ENCODE measurements at regions not wholly inside any gene's neighbourhood (a gene's known extent, or its start where the extent isn't known, plus 50 kb on each side); places are given as distances from the start of the nearest gene placed in this dataset.

- H4K20me1 ChIP-seq (replicated peaks in 1 of 2; ENCODE audit: control insufficient read depth in 1 of 2, insufficient read depth in 2 of 2, low read length in 2 of 2): no peaks in the 10 kb centered on the region
- H2BK5ac ChIP-seq (ENCODE audit: low read depth, low read length): no peak overlapping the region
- H4K5ac ChIP-seq (ENCODE audit: insufficient read length, low read depth, low read length): no peak overlapping the region
- H3K56ac ChIP-seq (replicated peaks; ENCODE audit: insufficient read length, low read depth, low read length): no peak overlapping the region
- H3K27me3 ChIP-seq (replicated peaks in 1 of 4; ENCODE audit: control insufficient read depth in 3 of 4, extremely low read depth in 1 of 4, insufficient read depth in 3 of 4, low read length in 3 of 4): no peaks in the 10 kb centered on the region
- no peak overlapping the region for H3K9ac ChIP-seq (replicated peaks in 1 of 4; ENCODE audit: extremely low read depth in 1 of 4, low read depth in 3 of 4, low read length in 3 of 4)
- FAIRE-seq (no peak), DNase-seq (ENCODE audit: low read depth in 1 of 2, low spot score in 2 of 2) (no peak)
- no peak overlapping the region for H2AFZ ChIP-seq (ENCODE audit: low read length)
- H3K36me3 ChIP-seq (ENCODE audit: control insufficient read depth in 2 of 4, insufficient read depth in 4 of 4, low read length in 3 of 4): no peaks in the 10 kb centered on the region
- POLR2A ChIA-PET (ENCODE audit: partially characterized antibody): no interaction called here
- no peak overlapping the region for H3K23ac ChIP-seq (ENCODE audit: insufficient read length)
- no peak overlapping the region for H4K8ac ChIP-seq (ENCODE audit: extremely low read depth, insufficient read depth, low read length)
- no peak overlapping the region for H2BK120ac ChIP-seq (replicated peaks; ENCODE audit: low read depth, low read length)
- H3K4ac ChIP-seq (replicated peaks; ENCODE audit: insufficient read length, low read depth, low read length): no peak overlapping the region
- H3K79me2 ChIP-seq (ENCODE audit: control insufficient read depth in 1 of 2, insufficient read depth in 2 of 2, low read length in 2 of 2): peaks cover 0 to 22% of the 10 kb centered on the region in 2 experiments; a peak in 3 of 4 replicates
- H3K79me1 ChIP-seq (ENCODE audit: low read depth, low read length): no peaks in the 10 kb centered on the region
- no peak overlapping the region for H2BK15ac ChIP-seq (ENCODE audit: low read length)
- H3K4me2 ChIP-seq (ENCODE audit: insufficient read depth in 1 of 2, low read depth in 2 of 2, low read length in 2 of 2): no peak overlapping the region
- H2BK20ac ChIP-seq (ENCODE audit: low read length): no peak overlapping the region
- H3K23me2 ChIP-seq (ENCODE audit: low read depth, low read length): no peaks in the 10 kb centered on the region
- H3K27ac ChIP-seq (ENCODE audit: low read depth, low read length): no peak overlapping the region
- H3K14ac ChIP-seq (ENCODE audit: insufficient read length): no peak overlapping the region
- H2AK5ac ChIP-seq (ENCODE audit: low read depth, low read length): no peak overlapping the region
- H2BK12ac ChIP-seq (ENCODE audit: low read depth, low read length): no peak overlapping the region
- H3K9me3 ChIP-seq (ENCODE audit: insufficient read depth in 2 of 2, low read depth in 1 of 2, low read length in 1 of 2): no peaks in the 10 kb centered on the region
- no peak overlapping the region for H3K4me3 ChIP-seq (ENCODE audit: extremely low read depth in 1 of 4, insufficient read depth in 2 of 4, low read depth in 3 of 4, low read length in 4 of 4)
- peaks cover 0 to 2% (median 0%) of the 10 kb centered on the region in 4 experiments; a peak in 1 of 7 replicates for H3K4me1 ChIP-seq (replicated peaks in 1 of 4; ENCODE audit: control insufficient read depth in 3 of 4, insufficient read depth in 4 of 4, low read length in 3 of 4)
- H4K91ac ChIP-seq (replicated peaks; ENCODE audit: insufficient read length, low read length): no peak overlapping the region
- CTCF ChIA-PET (ENCODE audit: partially characterized antibody): no interaction called here
- no peak overlapping the region for H3K18ac ChIP-seq (ENCODE audit: extremely low read depth, low read length)
- no peak for TF ChIP-seq CBX5 (IDR thresholded peaks at IDR 0.05; ENCODE audit: low read depth, low read length)
- no peak for TF ChIP-seq TBP (IDR thresholded peaks at IDR 0.05; ENCODE audit: low read depth, low read length)
- no peak for TF ChIP-seq EZH2 (IDR thresholded peaks at IDR 0.05; ENCODE audit: low read depth, low read length, severe bottlenecking)
- TF ChIP-seq BCL11A (IDR thresholded peaks at IDR 0.05; ENCODE audit: low read depth in 2 of 2, low read length in 2 of 2): no peak
- no peak for TF ChIP-seq RFX5 (IDR thresholded peaks at IDR 0.05; ENCODE audit: borderline replicate concordance, low read depth, low read length)
- TF ChIP-seq, protein P1, sequence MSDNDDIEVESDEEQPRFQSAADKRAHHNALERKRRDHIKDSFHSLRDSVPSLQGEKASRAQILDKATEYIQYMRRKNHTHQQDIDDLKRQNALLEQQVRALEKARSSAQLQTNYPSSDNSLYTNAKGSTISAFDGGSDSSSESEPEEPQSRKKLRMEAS (IDR thresholded peaks at IDR 0.05): no peak
- no peak for TF ChIP-seq NRF1 (IDR thresholded peaks at IDR 0.05; ENCODE audit: low read depth, low read length)
- no peak for TF ChIP-seq KDM5A (IDR thresholded peaks at IDR 0.05; ENCODE audit: low read length)
- TF ChIP-seq HDAC2 (IDR thresholded peaks at IDR 0.05; ENCODE audit: borderline replicate concordance in 1 of 2, low read depth in 2 of 2, low read length in 2 of 2): no peak
- TF ChIP-seq POU5F1 (IDR thresholded peaks at IDR 0.05; ENCODE audit: low read depth, low read length): no peak
- TF ChIP-seq USF2 (IDR thresholded peaks at IDR 0.05; ENCODE audit: low read length): no peak
- no peak for TF ChIP-seq ASH2L (IDR thresholded peaks at IDR 0.05; ENCODE audit: low read length)
- no peak for TF ChIP-seq CBX8 (IDR thresholded peaks at IDR 0.05; ENCODE audit: borderline replicate concordance, low read depth, low read length)
- no peak for TF ChIP-seq TAF7 (optimal IDR thresholded peaks at IDR 0.05; ENCODE audit: borderline replicate concordance, low read depth, low read length)
- TF ChIP-seq GTF2F1 (IDR thresholded peaks at IDR 0.05; ENCODE audit: borderline replicate concordance, low read depth, low read length): no peak
Observed at GRCh38 chr18:39764873-39765272, 2190.2 kb upstream of the PIK3C3 start.

Data from H1 (cell line).